A673 (cell line): ENCODE measurements at regions not wholly inside any gene's neighbourhood (a gene's known extent, or its start where the extent isn't known, plus 50 kb on each side); places are given as distances from the start of the nearest gene placed in this dataset.

Experiments
- EZH2 ChIP-seq: fragments of 200-600 bp; sonication (generic); IDR thresholded peaks from 2 replicates; pipeline ENCODE4 v1.6.1; 2017; ENCODE audit warnings: borderline replicate concordance, low read depth, mild to moderate bottlenecking, mixed read lengths, antibody characterized with exemption, low read length; ENCODE audit not compliant: poor library complexity, severe bottlenecking
- TF ChIP-seq, protein P1 (sequence below): fragments of 300-800, 200-600 bp; sonication (generic); conservative IDR thresholded peaks from 2 replicates; pipeline ENCODE4 v1.5.1; 2017; ENCODE audit warnings: low read depth, mild to moderate bottlenecking, antibody characterized with exemption, low read length, moderate library complexity, mixed read lengths

DNA sequence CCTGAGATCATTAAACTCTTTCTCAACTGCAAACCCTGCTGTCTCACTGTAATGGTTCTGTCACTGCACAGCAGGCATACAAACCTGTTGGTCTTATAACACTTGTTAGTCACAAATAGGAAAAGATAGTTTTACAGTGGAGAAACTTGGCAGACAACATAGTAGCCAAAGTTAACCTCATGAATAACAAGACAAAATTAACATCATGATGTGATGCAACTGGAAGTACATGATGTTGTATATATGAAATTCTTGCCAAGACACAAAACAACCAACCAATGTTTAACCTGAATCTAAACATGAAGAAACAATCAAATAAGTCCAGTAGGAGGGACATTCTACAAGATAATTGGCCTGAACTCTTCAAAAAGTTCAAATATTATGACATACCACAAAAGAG lies 189.3 kb downstream of the RNF152 start:
- TF ChIP-seq, protein P1, sequence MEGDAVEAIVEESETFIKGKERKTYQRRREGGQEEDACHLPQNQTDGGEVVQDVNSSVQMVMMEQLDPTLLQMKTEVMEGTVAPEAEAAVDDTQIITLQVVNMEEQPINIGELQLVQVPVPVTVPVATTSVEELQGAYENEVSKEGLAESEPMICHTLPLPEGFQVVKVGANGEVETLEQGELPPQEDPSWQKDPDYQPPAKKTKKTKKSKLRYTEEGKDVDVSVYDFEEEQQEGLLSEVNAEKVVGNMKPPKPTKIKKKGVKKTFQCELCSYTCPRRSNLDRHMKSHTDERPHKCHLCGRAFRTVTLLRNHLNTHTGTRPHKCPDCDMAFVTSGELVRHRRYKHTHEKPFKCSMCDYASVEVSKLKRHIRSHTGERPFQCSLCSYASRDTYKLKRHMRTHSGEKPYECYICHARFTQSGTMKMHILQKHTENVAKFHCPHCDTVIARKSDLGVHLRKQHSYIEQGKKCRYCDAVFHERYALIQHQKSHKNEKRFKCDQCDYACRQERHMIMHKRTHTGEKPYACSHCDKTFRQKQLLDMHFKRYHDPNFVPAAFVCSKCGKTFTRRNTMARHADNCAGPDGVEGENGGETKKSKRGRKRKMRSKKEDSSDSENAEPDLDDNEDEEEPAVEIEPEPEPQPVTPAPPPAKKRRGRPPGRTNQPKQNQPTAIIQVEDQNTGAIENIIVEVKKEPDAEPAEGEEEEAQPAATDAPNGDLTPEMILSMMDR, result no peak
- no peak for TF ChIP-seq EZH2
